Transverse colon (tissue), 4 donors: ENCODE measurements at regions not wholly inside any gene's neighbourhood (a gene's known extent, or its start where the extent isn't known, plus 50 kb on each side); places are given as distances from the start of the nearest gene placed in this dataset.

ENCODE experiments used
- DNase-seq: peaks from one replicate; pipeline ENCODE4 v3.0.0-alpha.2; 2019
- H3K27ac ChIP-seq, 4 donors: fragments of 200-600 bp; sonication (generic); 2 replicates each; pipeline ENCODE4 v1.5.1; 2016 to 2018; ENCODE audit warnings: inconsistent platforms in 4 of 4
- H3K27me3 ChIP-seq: fragments of 200-600 bp; sonication (generic); 2 replicates; pipeline ENCODE4 v1.5.1; 2017; ENCODE audit warnings: inconsistent platforms
- H3K36me3 ChIP-seq, 4 donors: fragments of 200-600 bp; sonication (generic); 2 replicates each; pipeline ENCODE4 v1.5.1; 2017 to 2019; ENCODE audit warnings: inconsistent platforms in 4 of 4
- H3K4me1 ChIP-seq, 4 donors: fragments of 200-600 bp; sonication (generic); 2 replicates each; pipeline ENCODE4 v1.5.1; 2017 to 2020; ENCODE audit warnings: inconsistent platforms in 4 of 4
- H3K4me3 ChIP-seq, 4 donors: fragments of 200-600 bp; sonication (generic); 1 replicate in 1 of 4; 2 replicates in 3 of 4; pipeline versions ENCODE4 v1.5.1 to v1.6.1; 2017 to 2019; ENCODE audit warnings: inconsistent platforms in 4 of 4
- H3K9me3 ChIP-seq, 2 donors: fragments of 200-600 bp; sonication (generic); 2 replicates each; pipeline ENCODE4 v1.5.1; 2017 to 2019; ENCODE audit warnings: inconsistent platforms in 2 of 2
- EP300 ChIP-seq: sonication (generic); formaldehyde crosslinking; IDR thresholded peaks from one replicate; pipeline ENCODE4 v1.6.1; 2017; ENCODE audit warnings: antibody characterized with exemption, low read depth
- POLR2A ChIP-seq: fragments of 450-650 bp; IDR thresholded peaks from one replicate; pipeline ENCODE4 v1.6.1; 2016; ENCODE audit warnings: antibody characterized with exemption, mild to moderate bottlenecking, moderate library complexity
- POLR2AphosphoS5 ChIP-seq, 3 donors: sonication (generic); formaldehyde crosslinking; IDR thresholded peaks; one replicate each; pipeline ENCODE4 v1.6.1; 2016; ENCODE audit warnings: antibody characterized with exemption in 3 of 3
- WGBS, 2 donors: methylation state at CpG; one replicate each; pipeline ENCODE4 v1.1.5; 2018; ENCODE audit warnings: low coverage in 1 of 2; 5-methylcytosine and 5-hydroxymethylcytosine counted together
- in situ Hi-C, 4 donors: fragments of 200-750 bp; cut with MboI; loops; one replicate each; pipeline versions ENCODE4 v1.15.0 to v1.15.1; 2017; ENCODE audit warnings: low sequenced_read_pairs in 3 of 4, low pct_ligation_motif_present in 1 of 4, low pct_unique_long_range_greater_than_20kb in 1 of 4
- intact Hi-C: fragments of 100-400 bp; cut with DNase I; formaldehyde crosslinking; loops from one replicate; pipeline ENCODE4 v1.15.1; 2023; ENCODE audit warnings: low total_unique reads
- TF ChIP-seq, protein P1 (sequence below), 5 experiments: fragments of 200-600 bp in 3 of 5; fragments of 450-650 bp in 2 of 5; sonication (generic) in 3 of 5; IDR thresholded peaks; 1 replicate in 2 of 5; 2 replicates in 3 of 5; pipeline ENCODE4 v1.5.1; 2016 to 2017; ENCODE audit warnings: antibody characterized with exemption in 5 of 5, inconsistent platforms in 3 of 5, mild to moderate bottlenecking in 2 of 5, moderate library complexity in 1 of 5

DNA sequence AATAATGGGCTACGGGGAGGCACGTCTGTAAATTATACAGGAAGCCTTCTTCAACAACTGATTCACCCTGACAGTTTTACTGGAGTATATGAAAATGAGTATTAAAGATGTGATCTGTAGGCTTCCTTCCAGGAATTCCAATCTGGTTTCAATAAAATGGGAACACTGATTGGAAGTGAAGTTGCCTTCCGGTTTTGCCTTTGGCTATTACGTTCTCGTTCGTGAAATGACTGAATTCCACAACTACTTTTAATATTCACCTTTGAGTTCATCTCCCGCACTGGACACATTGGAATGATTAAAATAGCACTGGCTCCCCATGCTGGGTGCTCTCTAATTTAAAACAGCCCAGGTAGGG is 350.1 kb upstream of the MKI67 start:
- in situ Hi-C loops = no loop called here
- Histone ChIP-seq H3K9me3 (no peaks in the 10 kb centered on the region), H3K4me1 (no peaks in the 10 kb centered on the region), H3K27me3 (peaks cover 7% of the 10 kb centered on the region), H3K4me3 (no peak overlapping the region), H3K36me3 (no peaks in the 10 kb centered on the region), H3K27ac (no peak overlapping the region)
- TF ChIP-seq POLR2A (no peak), EP300 (no peak), POLR2AphosphoS5 (IDR thresholded peaks at IDR 0.05) (no peak)
- TF ChIP-seq, protein P1, sequence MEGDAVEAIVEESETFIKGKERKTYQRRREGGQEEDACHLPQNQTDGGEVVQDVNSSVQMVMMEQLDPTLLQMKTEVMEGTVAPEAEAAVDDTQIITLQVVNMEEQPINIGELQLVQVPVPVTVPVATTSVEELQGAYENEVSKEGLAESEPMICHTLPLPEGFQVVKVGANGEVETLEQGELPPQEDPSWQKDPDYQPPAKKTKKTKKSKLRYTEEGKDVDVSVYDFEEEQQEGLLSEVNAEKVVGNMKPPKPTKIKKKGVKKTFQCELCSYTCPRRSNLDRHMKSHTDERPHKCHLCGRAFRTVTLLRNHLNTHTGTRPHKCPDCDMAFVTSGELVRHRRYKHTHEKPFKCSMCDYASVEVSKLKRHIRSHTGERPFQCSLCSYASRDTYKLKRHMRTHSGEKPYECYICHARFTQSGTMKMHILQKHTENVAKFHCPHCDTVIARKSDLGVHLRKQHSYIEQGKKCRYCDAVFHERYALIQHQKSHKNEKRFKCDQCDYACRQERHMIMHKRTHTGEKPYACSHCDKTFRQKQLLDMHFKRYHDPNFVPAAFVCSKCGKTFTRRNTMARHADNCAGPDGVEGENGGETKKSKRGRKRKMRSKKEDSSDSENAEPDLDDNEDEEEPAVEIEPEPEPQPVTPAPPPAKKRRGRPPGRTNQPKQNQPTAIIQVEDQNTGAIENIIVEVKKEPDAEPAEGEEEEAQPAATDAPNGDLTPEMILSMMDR (IDR thresholded peaks at IDR 0.05) = no peak
- 80 to 89% methylated on average over 3 to 7 of the region's 7 CpGs for WGBS, 2 donors
- no peak for DNase-seq
- intact Hi-C loops = no loop called here

DNA sequence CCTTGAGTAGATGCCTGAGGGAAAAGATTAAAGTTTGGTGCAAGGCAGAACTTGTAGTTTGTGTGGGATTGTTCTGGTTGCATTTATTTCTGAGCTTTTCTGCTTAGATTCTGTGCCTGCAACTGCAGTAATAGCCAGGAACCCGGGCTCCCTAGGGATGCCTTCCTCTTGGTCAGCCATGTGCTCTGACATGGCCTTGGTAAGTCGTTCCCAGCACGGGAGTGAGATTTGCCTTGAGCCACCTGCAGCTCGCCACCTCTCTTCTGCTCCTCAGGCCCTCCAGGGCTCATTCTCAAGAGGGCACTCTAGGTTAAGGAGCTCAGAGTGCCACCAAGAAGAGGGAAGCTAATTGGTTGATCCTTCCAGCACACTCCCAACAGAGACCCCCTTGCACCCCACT is 350.6 kb upstream of the MKI67 start:
- H3K4me1 ChIP-seq = no peaks in the 10 kb centered on the region
- no peaks in the 10 kb centered on the region for H3K9me3 ChIP-seq
- no peak for DNase-seq
- no peak for TF ChIP-seq POLR2A
- TF ChIP-seq, protein P1 (IDR thresholded peaks at IDR 0.05) = no peak
- TF ChIP-seq POLR2AphosphoS5 (IDR thresholded peaks at IDR 0.05) = no peak
- TF ChIP-seq EP300 = no peak
- intact Hi-C loops (no loop called here), in situ Hi-C loops (no loop called here)
- no peak overlapping the region for H3K27ac ChIP-seq
- WGBS, 2 donors = 36 to 48% methylated on average over 4 of the region's 4 CpGs
- no peak overlapping the region for H3K4me3 ChIP-seq
- no peaks in the 10 kb centered on the region for H3K36me3 ChIP-seq
- H3K27me3 ChIP-seq = peaks cover 12% of the 10 kb centered on the region

DNA sequence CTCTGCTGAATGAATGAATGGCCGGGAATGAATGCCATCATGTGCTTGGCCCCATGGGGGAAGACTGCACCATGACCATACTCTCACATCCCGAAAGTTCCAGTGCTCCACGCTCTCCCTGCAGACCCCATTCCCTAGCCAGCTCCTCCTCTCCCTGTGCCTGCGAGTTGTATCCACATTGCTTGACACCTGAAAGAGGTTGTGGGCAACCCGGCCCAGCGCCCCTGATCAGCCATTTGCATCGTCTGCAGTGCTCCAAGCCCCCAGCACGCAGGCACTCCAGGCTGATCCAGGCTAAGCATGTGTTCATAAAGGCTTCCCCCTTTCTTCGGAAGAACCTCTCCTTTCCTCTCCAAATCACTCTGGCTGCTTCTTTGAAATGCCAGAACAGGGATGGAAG is 354.4 kb upstream of the MKI67 start:
- in situ Hi-C loops = no loop called here
- TF ChIP-seq POLR2A = no peak
- TF ChIP-seq, protein P1 (IDR thresholded peaks at IDR 0.05) = no peak
- TF ChIP-seq POLR2AphosphoS5 (IDR thresholded peaks at IDR 0.05) = no peak
- TF ChIP-seq EP300 = no peak
- intact Hi-C loops = no loop called here
- Histone ChIP-seq H3K4me3 (no peak overlapping the region), H3K9me3 (no peaks in the 10 kb centered on the region), H3K36me3 (no peaks in the 10 kb centered on the region), H3K27me3 (peaks cover 14% of the 10 kb centered on the region), H3K27ac (no peak overlapping the region), H3K4me1 (no peaks in the 10 kb centered on the region)
- 54% methylated on average over 9 of the region's 9 CpGs; no CpG with 5 or more reads in 1 of the 2 donors for WGBS, 2 donors
- no peak for DNase-seq

DNA sequence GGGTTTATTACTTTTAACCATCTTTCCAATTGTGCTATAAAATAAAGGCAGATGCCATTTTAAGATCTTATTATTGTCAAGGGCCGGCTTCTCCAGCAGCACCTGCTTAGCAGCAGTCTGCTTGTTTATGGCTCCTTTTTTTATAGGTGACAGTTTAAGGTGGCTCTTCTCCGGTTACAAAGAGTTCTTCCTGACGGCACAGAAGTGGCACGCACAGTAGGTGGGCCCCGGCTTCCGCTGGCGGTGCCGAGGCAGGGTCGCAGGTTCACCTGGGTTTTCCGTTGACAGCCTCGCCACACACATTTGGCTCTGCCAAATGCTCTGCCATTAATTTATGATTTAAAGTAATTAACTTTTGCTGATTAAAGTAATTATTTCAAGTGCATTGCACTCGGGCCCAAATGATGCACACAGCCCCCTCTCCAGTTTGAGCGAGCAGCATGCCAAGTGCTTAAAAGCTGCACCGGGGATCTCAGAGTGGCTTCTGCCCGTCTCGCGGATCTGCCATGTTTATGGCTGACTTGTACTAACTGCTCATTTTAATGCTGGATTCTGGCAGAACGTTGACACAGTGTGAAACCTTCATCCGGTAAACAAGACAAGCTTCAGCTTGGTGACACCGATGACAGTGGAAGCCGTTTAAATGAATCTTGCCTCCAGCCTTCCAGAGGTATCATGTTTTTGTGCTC is 355.1 kb upstream of the MKI67 start:
- Histone ChIP-seq H3K27ac (no peak overlapping the region), H3K4me1 (no peaks in the 10 kb centered on the region), H3K36me3 (no peaks in the 10 kb centered on the region), H3K9me3 (no peaks in the 10 kb centered on the region), H3K4me3 (no peak overlapping the region), H3K27me3 (peaks cover 14% of the 10 kb centered on the region)
- TF ChIP-seq POLR2AphosphoS5 (IDR thresholded peaks at IDR 0.05) = no peak
- TF ChIP-seq POLR2A = no peak
- TF ChIP-seq EP300 = no peak
- TF ChIP-seq, protein P1 (IDR thresholded peaks at IDR 0.05) = no peak
- WGBS, 2 donors = 4 to 55% methylated on average over 3 to 21 of the region's 21 CpGs
- no peak for DNase-seq
- in situ Hi-C loops = no loop called here
- intact Hi-C loops = no loop called here
